Uterus (tissue), 3 donors: ENCODE measurements at regions not wholly inside any gene's neighbourhood (a gene's known extent, or its start where the extent isn't known, plus 50 kb on each side); places are given as distances from the start of the nearest gene placed in this dataset.

ENCODE experiments used
- DNase-seq, 2 donors: peaks; one replicate each; pipeline ENCODE4 v3.0.0-alpha.2; 2019 to 2020
- H3K27ac ChIP-seq, 2 donors: fragments of 200-600 bp; sonication (generic); 1 replicate in 1 of 2; 2 replicates in 1 of 2; pipeline ENCODE4 v1.5.1; 2016 to 2018
- H3K27me3 ChIP-seq, 2 donors: fragments of 200-600 bp; sonication (generic); one replicate each; pipeline ENCODE4 v1.5.1; 2018 to 2019; ENCODE audit warnings: control low read depth in 1 of 2
- H3K36me3 ChIP-seq, 2 donors: fragments of 200-600 bp; sonication (generic); one replicate each; pipeline ENCODE4 v1.5.1; 2019; ENCODE audit warnings: control low read depth in 1 of 2
- H3K4me1 ChIP-seq, 2 donors: fragments of 200-600 bp; sonication (generic); one replicate each; pipeline ENCODE4 v1.5.1; 2018 to 2019; ENCODE audit warnings: control low read depth in 1 of 2
- H3K4me3 ChIP-seq, 2 donors: fragments of 200-600 bp; sonication (generic); 1 replicate in 1 of 2; 2 replicates in 1 of 2; pipeline ENCODE4 v1.5.1; 2018 to 2019; ENCODE audit warnings: mild to moderate bottlenecking in 1 of 2
- H3K9me3 ChIP-seq, 2 donors: fragments of 200-600 bp; sonication (generic); one replicate each; pipeline ENCODE4 v1.5.1; 2019; ENCODE audit warnings: control low read depth in 1 of 2
- POLR2A ChIP-seq, 2 donors: fragments of 450-650 bp; IDR thresholded peaks; one replicate each; pipeline ENCODE4 v1.6.1; 2016; ENCODE audit warnings: antibody characterized with exemption in 2 of 2, mild to moderate bottlenecking in 1 of 2, moderate library complexity in 1 of 2
- intact Hi-C: fragments of 100-400 bp; cut with DNase I; formaldehyde crosslinking; loops from one replicate; pipeline ENCODE4 v1.15.1; 2023; ENCODE audit warnings: low total_unique reads
- TF ChIP-seq, protein P1 (sequence below), 4 experiments: fragments of 200-600 bp in 2 of 4; fragments of 450-650 bp in 2 of 4; sonication (generic) in 2 of 4; IDR thresholded peaks; one replicate each; pipeline ENCODE4 v1.5.1; 2016 to 2019; ENCODE audit warnings: antibody characterized with exemption in 4 of 4, mild to moderate bottlenecking in 2 of 4, moderate library complexity in 1 of 4
- donor health status: DM: yes; HTN: yes; CAD: no.

DNA sequence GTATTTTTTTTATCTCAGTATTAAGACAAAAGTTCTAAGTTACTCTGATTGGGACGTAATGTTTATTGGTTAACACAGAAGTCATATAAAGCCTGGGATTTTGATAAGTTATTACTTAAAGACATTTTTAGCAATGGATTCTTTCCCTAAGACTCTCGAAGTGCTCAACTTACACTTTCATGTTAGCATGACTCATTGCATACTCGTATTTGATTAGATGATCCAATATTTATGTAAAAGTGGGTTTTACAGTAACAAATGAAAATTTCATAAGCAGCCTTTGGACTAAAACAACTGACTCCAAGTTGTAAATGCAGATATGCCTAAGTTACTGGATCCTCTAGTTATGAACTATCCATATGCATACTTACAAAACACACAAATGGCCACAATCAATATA, 567.7 kb upstream of the NUDT12 start:
- Histone ChIP-seq H3K4me3 (no peak overlapping the region), H3K4me1 (no peaks in the 10 kb centered on the region), H3K36me3 (no peaks in the 10 kb centered on the region), H3K9me3 (no peaks in the 10 kb centered on the region), H3K27ac (no peak overlapping the region), H3K27me3 (no peaks in the 10 kb centered on the region)
- TF ChIP-seq, protein P1, sequence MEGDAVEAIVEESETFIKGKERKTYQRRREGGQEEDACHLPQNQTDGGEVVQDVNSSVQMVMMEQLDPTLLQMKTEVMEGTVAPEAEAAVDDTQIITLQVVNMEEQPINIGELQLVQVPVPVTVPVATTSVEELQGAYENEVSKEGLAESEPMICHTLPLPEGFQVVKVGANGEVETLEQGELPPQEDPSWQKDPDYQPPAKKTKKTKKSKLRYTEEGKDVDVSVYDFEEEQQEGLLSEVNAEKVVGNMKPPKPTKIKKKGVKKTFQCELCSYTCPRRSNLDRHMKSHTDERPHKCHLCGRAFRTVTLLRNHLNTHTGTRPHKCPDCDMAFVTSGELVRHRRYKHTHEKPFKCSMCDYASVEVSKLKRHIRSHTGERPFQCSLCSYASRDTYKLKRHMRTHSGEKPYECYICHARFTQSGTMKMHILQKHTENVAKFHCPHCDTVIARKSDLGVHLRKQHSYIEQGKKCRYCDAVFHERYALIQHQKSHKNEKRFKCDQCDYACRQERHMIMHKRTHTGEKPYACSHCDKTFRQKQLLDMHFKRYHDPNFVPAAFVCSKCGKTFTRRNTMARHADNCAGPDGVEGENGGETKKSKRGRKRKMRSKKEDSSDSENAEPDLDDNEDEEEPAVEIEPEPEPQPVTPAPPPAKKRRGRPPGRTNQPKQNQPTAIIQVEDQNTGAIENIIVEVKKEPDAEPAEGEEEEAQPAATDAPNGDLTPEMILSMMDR (IDR thresholded peaks at IDR 0.05), result no peak
- TF ChIP-seq POLR2A (IDR thresholded peaks at IDR 0.05), result no peak
- intact Hi-C loops, result no loop called here
- DNase-seq, result no peak

- no peaks in the 10 kb centered on the region for H3K27me3 ChIP-seq
- no peaks in the 10 kb centered on the region for H3K4me1 ChIP-seq
- H3K27ac ChIP-seq, result no peak overlapping the region
- no peaks in the 10 kb centered on the region for H3K36me3 ChIP-seq
- no peak overlapping the region for H3K4me3 ChIP-seq
- TF ChIP-seq, protein P1 (IDR thresholded peaks at IDR 0.05), result no peak
- no peak for TF ChIP-seq POLR2A (IDR thresholded peaks at IDR 0.05)
- intact Hi-C loops, result no loop called here
- no peak for DNase-seq
- no peaks in the 10 kb centered on the region for H3K9me3 ChIP-seq
Observed at GRCh38 chr5:104128348-104128747, 565.8 kb upstream of the NUDT12 start.

GRCh38 chr5:104126980-104127379, 564.4 kb upstream of the NUDT12 start:
- no peaks in the 10 kb centered on the region for H3K4me1 ChIP-seq
- DNase-seq, result no peak
- no peaks in the 10 kb centered on the region for H3K36me3 ChIP-seq
- no peak overlapping the region for H3K27ac ChIP-seq
- H3K9me3 ChIP-seq, result no peaks in the 10 kb centered on the region
- no peaks in the 10 kb centered on the region for H3K27me3 ChIP-seq
- TF ChIP-seq POLR2A (IDR thresholded peaks at IDR 0.05), result no peak
- TF ChIP-seq, protein P1 (IDR thresholded peaks at IDR 0.05), result no peak
- H3K4me3 ChIP-seq, result no peak overlapping the region
- intact Hi-C loops, result no loop called here

- Histone ChIP-seq H3K27ac (no peak overlapping the region), H3K9me3 (no peaks in the 10 kb centered on the region), H3K27me3 (no peaks in the 10 kb centered on the region), H3K4me1 (no peaks in the 10 kb centered on the region), H3K36me3 (no peaks in the 10 kb centered on the region), H3K4me3 (no peak overlapping the region)
- DNase-seq, result no peak
- intact Hi-C loops, result no loop called here
- TF ChIP-seq, protein P1 (IDR thresholded peaks at IDR 0.05), result no peak
- TF ChIP-seq POLR2A (IDR thresholded peaks at IDR 0.05), result no peak
Observed at GRCh38 chr5:104119529-104119928, 556.9 kb upstream of the NUDT12 start.

DNA sequence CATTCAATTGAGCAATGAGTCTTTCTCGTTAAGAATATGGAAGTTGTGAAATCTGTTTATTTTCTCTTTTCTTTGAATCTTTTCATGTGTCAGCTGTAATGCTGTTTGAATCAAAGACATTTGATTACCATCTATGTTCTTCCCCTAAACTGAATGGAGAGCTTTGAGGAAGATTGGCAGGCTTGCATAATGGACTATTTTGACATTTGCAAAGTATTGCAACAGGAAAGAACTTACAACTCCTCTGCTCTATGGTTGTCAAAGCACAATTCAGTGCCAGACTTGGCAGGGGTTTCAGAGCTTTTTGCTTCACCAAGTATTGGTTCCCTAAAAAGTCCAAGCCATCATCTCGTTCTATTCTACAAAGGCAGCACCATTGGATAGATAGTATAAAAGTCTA, 549.0 kb upstream of the NUDT12 start:
- TF ChIP-seq, protein P1 (IDR thresholded peaks at IDR 0.05), result no peak
- intact Hi-C loops, result no loop called here
- Histone ChIP-seq H3K36me3 (no peaks in the 10 kb centered on the region), H3K4me1 (no peaks in the 10 kb centered on the region), H3K9me3 (no peaks in the 10 kb centered on the region), H3K27ac (no peak overlapping the region), H3K4me3 (no peak overlapping the region), H3K27me3 (no peaks in the 10 kb centered on the region)
- no peak for DNase-seq
